ENCODE measurements at regions not wholly inside any gene's neighbourhood (a gene's known extent, or its start where the extent isn't known, plus 50 kb on each side); places are given as distances from the start of the nearest gene placed in this dataset.

- no peaks in the 10 kb centered on the region for H3K9me3 ChIP-seq (ENCODE audit: control insufficient read depth, insufficient read depth, low read depth, low read length)
- CTCF ChIA-PET: no interaction called here
- TF ChIP-seq SP2 (tag by site-specific recombination; IDR thresholded peaks at IDR 0.05) (no peak), RBAK (tag by site-specific recombination; IDR thresholded peaks at IDR 0.05) (no peak), TSHZ1 (tag by site-specific recombination; IDR thresholded peaks at IDR 0.05; ENCODE audit: borderline replicate concordance) (no peak), HOXD13 (CRISPR knock-in tag; IDR thresholded peaks at IDR 0.05; ENCODE audit: borderline replicate concordance) (no peak), OSR2 (tag by site-specific recombination; IDR thresholded peaks at IDR 0.05) (no peak), PRDM6 (tag by site-specific recombination; IDR thresholded peaks at IDR 0.05) (no peak), ZNF221 (tag by site-specific recombination; IDR thresholded peaks at IDR 0.05; ENCODE audit: borderline replicate concordance) (no peak), ZNF350 (tag by site-specific recombination; IDR thresholded peaks at IDR 0.05) (no peak), ZNF416 (tag by site-specific recombination; IDR thresholded peaks at IDR 0.05) (no peak), ZNF768 (tag by site-specific recombination; IDR thresholded peaks at IDR 0.05) (no peak), ZNF777 (tag by site-specific recombination; IDR thresholded peaks at IDR 0.05; ENCODE audit: borderline replicate concordance) (no peak), CTCF (tag by site-specific recombination; IDR thresholded peaks at IDR 0.05) (no peak), PBX3 (CRISPR knock-in tag; IDR thresholded peaks at IDR 0.05) (no peak), ZNF514 (tag by site-specific recombination; IDR thresholded peaks at IDR 0.05) (no peak), ZNF837 (tag by site-specific recombination; IDR thresholded peaks at IDR 0.05) (no peak), ZNF266 (tag by site-specific recombination; IDR thresholded peaks at IDR 0.05; ENCODE audit: low read depth) (no peak), ZFP37 (tag by site-specific recombination; IDR thresholded peaks at IDR 0.05) (no peak), AEBP2 (tag by site-specific recombination; IDR thresholded peaks at IDR 0.05; ENCODE audit: borderline replicate concordance) (no peak), SP3 (tag by site-specific recombination; IDR thresholded peaks at IDR 0.05) (no peak), ZBTB7A (tag by site-specific recombination; IDR thresholded peaks at IDR 0.05; ENCODE audit: low read depth) (no peak)
Observed at GRCh38 chr18:28718696-28719095, 541.8 kb upstream of the CDH2 start.

More at GRCh38 chr18:28718696-28719095, 541.8 kb upstream of the CDH2 start:
- H3K36me3 ChIP-seq (ENCODE audit: control insufficient read depth in 2 of 2, insufficient read depth in 1 of 2, low read length in 2 of 2): no peaks in the 10 kb centered on the region
- H3K4me3 ChIP-seq (ENCODE audit: low read depth, low read length): no peak overlapping the region
- H3K4me1 ChIP-seq (ENCODE audit: control insufficient read depth, insufficient read depth, low read length): no peaks in the 10 kb centered on the region
- H3K27ac ChIP-seq (ENCODE audit: extremely low read depth, low read depth, low read length): no peak overlapping the region
- POLR2A ChIA-PET: no interaction called here
